IMR-90 (cell line): ENCODE measurements at regions not wholly inside any gene's neighbourhood (a gene's known extent, or its start where the extent isn't known, plus 50 kb on each side); places are given as distances from the start of the nearest gene placed in this dataset.

Experiments
- ATAC-seq: fragments of 200-7000 bp; cut with Tn5 transposase; 2 replicates; pipeline ENCODE4 v1.9.1; 2020; ENCODE audit warnings: low read depth, mild to moderate bottlenecking, moderate library complexity
- BruUV-seq: library from RNA; stranded (reverse); fragments of 400-500 nt; replicated peaks from 2 replicates; lab custom pipeline; 2021; lab: Mats Ljungman, UMichigan
- CTCF ChIA-PET: fragments of 300-600 bp; formaldehyde crosslinking; extraction: SDS; loops from one replicate; lab custom pipeline; 2021; ENCODE audit warnings: antibody characterized with exemption; lab: Yijun Ruan, JAX
- POLR2A ChIA-PET: fragments of 300-600 bp; sonication (Branson Sonifier 250); formaldehyde crosslinking; loops from one replicate; lab custom pipeline; 2022; ENCODE audit warnings: antibody characterized with exemption; ENCODE audit not compliant: unreplicated experiment; lab: Charles Lee
- DNase-seq: peaks from one replicate; pipeline ENCODE4 v3.0.0; 2013
- H2AFZ ChIP-seq: replicated peaks from 2 replicates; pipeline ENCODE3; 2013; ENCODE audit warnings: low read length, mild to moderate bottlenecking; ENCODE audit not compliant: poor library complexity
- H2AK5ac ChIP-seq: 2 replicates; pipeline ENCODE4 v1.6.1; 2013; ENCODE audit warnings: low read depth, low read length, inconsistent platforms
- H2AK9ac ChIP-seq: replicated peaks from 2 replicates; pipeline ENCODE3; 2013; ENCODE audit warnings: mild to moderate bottlenecking, low read depth, low read length, moderate library complexity; ENCODE audit not compliant: poor library complexity
- H2BK120ac ChIP-seq: 2 replicates; pipeline ENCODE4 v1.6.1; 2013; ENCODE audit warnings: low read depth, low read length, inconsistent platforms
- H2BK15ac ChIP-seq: 3 replicates; pipeline ENCODE4 v1.6.1; 2013; ENCODE audit warnings: low read depth, low read length, inconsistent platforms
- H2BK20ac ChIP-seq: 2 replicates; pipeline ENCODE4 v1.6.1; 2013; ENCODE audit warnings: low read depth, mild to moderate bottlenecking, inconsistent platforms, low read length, moderate library complexity
- H2BK5ac ChIP-seq: 2 replicates; pipeline ENCODE4 v1.6.1; 2013; ENCODE audit warnings: mild to moderate bottlenecking, low read depth, low read length, inconsistent platforms; ENCODE audit not compliant: poor library complexity, severe bottlenecking
- H3K14ac ChIP-seq: replicated peaks from 2 replicates; pipeline ENCODE4 v1.6.1; 2013; ENCODE audit warnings: low read depth, low read length, inconsistent platforms
- H3K18ac ChIP-seq: 2 replicates; pipeline ENCODE4 v1.6.1; 2013; ENCODE audit warnings: low read depth, low read length, control low read depth
- H3K23ac ChIP-seq: 2 replicates; pipeline ENCODE4 v1.6.1; 2013; ENCODE audit warnings: low read depth, low read length, inconsistent platforms
- H3K27ac ChIP-seq: 2 replicates; pipeline ENCODE4 v1.5.1; 2013; ENCODE audit warnings: mild to moderate bottlenecking, control low read depth, low read length; ENCODE audit not compliant: insufficient read depth
- H3K27me3 ChIP-seq: 2 replicates; pipeline ENCODE4 v1.6.1; 2013; ENCODE audit warnings: low read length; ENCODE audit not compliant: control insufficient read depth, insufficient read depth
- H3K36me3 ChIP-seq: 2 replicates; pipeline ENCODE4 v1.6.1; 2013; ENCODE audit warnings: low read length, mixed read lengths; ENCODE audit not compliant: control insufficient read depth, insufficient read depth
- H3K4ac ChIP-seq: 2 replicates; pipeline ENCODE4 v1.6.1; 2013; ENCODE audit warnings: low read depth, low read length, inconsistent platforms
- H3K4me1 ChIP-seq: 2 replicates; pipeline ENCODE4 v1.6.1; 2013; ENCODE audit warnings: low read length, mixed read lengths; ENCODE audit not compliant: control insufficient read depth, insufficient read depth
- H3K4me2 ChIP-seq: 2 replicates; pipeline ENCODE4 v1.6.1; 2013; ENCODE audit warnings: low read depth, mild to moderate bottlenecking, control low read depth, low read length, moderate library complexity
- H3K4me3 ChIP-seq: 2 replicates; pipeline ENCODE4 v1.5.1; 2013; ENCODE audit warnings: low read depth, mild to moderate bottlenecking, control low read depth, low read length, moderate library complexity; ENCODE audit not compliant: insufficient read depth
- H3K56ac ChIP-seq: 2 replicates; pipeline ENCODE4 v1.6.1; 2013; ENCODE audit warnings: low read length, inconsistent platforms; ENCODE audit not compliant: insufficient read depth; ENCODE audit errors: extremely low read depth
- H3K79me1 ChIP-seq, 2 experiments: 2 replicates each; pipeline ENCODE4 v1.6.1; 2013; ENCODE audit warnings: low read length in 2 of 2, inconsistent platforms in 1 of 2, low read depth in 1 of 2
- H3K9ac ChIP-seq: 2 replicates; pipeline ENCODE4 v1.6.1; 2013; ENCODE audit warnings: low read depth, low read length, control low read depth
- H3K9me1 ChIP-seq: 2 replicates; pipeline ENCODE4 v1.6.1; 2013; ENCODE audit warnings: low read length, inconsistent platforms; ENCODE audit not compliant: insufficient read depth
- H3K9me3 ChIP-seq: 2 replicates; pipeline ENCODE4 v1.6.1; 2013; ENCODE audit warnings: low read length; ENCODE audit not compliant: control insufficient read depth, insufficient read depth
- H4K20me1 ChIP-seq: 2 replicates; pipeline ENCODE4 v1.6.1; 2013; ENCODE audit warnings: low read length, inconsistent platforms; ENCODE audit not compliant: insufficient read depth
- H4K5ac ChIP-seq: 2 replicates; pipeline ENCODE4 v1.6.1; 2013; ENCODE audit warnings: mild to moderate bottlenecking, low read depth, low read length, control low read depth
- H4K8ac ChIP-seq, 2 experiments: 2 replicates each; pipeline ENCODE4 v1.6.1; 2013; ENCODE audit warnings: low read depth in 2 of 2, low read length in 2 of 2, control low read depth in 1 of 2, inconsistent platforms in 1 of 2
- H4K91ac ChIP-seq: 2 replicates; pipeline ENCODE4 v1.6.1; 2013; ENCODE audit warnings: low read depth, low read length, inconsistent platforms; ENCODE audit not compliant: insufficient read depth
- CEBPB ChIP-seq: IDR thresholded peaks from 2 replicates; pipeline ENCODE4 v1.6.1; 2012; ENCODE audit warnings: low read depth, low read length, improper control_type of control experiment
- MAZ ChIP-seq: IDR thresholded peaks from 2 replicates; pipeline ENCODE4 v1.6.1; 2012; ENCODE audit warnings: low read depth, mild to moderate bottlenecking, low read length, improper control_type of control experiment, moderate library complexity, borderline replicate concordance
- MXI1 ChIP-seq: IDR thresholded peaks from 2 replicates; pipeline ENCODE4 v1.6.1; 2012; ENCODE audit warnings: low read depth, mild to moderate bottlenecking, low read length, moderate library complexity, borderline replicate concordance
- NFE2L2 ChIP-seq: fragments of 150-350 bp; IDR thresholded peaks from 2 replicates; pipeline ENCODE4 v1.6.1; 2016; ENCODE audit warnings: low read depth, mild to moderate bottlenecking, low read length
- SMC3 ChIP-seq: fragments of 150-350 bp; IDR thresholded peaks from 2 replicates; pipeline ENCODE4 v1.6.1; 2016; ENCODE audit warnings: low read depth, mild to moderate bottlenecking, antibody characterized with exemption, low read length, moderate library complexity
- WGBS, 2 experiments: methylation state at CpG; one replicate each; pipeline versions ENCODE4 v1.1.5 to v1.1.7; 2013; ENCODE audit warnings: missing lambda C conversion rate in 2 of 2; ENCODE audit not compliant: insufficient read length in 1 of 2; ENCODE audit errors: extremely low coverage in 2 of 2; 5-methylcytosine and 5-hydroxymethylcytosine counted together
- dilution Hi-C: fragments of 300-500 bp; cut with HindIII; formaldehyde crosslinking; loops from one replicate; pipeline ENCODE4 v1.14.3; 2018; ENCODE audit warnings: low sequenced_read_pairs; ENCODE audit not compliant: unreplicated experiment
- in situ Hi-C: fragments of 300-500 bp; cut with MboI; formaldehyde crosslinking; loops from 3 replicates; pipeline ENCODE4 v1.14.3; 2019; ENCODE audit warnings: low sequenced_read_pairs, inconsistent platforms, mixed read lengths
- intact Hi-C: fragments of 100-400 bp; cut with micrococcal nuclease; formaldehyde crosslinking; loops from 2 replicates; pipeline ENCODE4 v1.10.0; 2022

DNA sequence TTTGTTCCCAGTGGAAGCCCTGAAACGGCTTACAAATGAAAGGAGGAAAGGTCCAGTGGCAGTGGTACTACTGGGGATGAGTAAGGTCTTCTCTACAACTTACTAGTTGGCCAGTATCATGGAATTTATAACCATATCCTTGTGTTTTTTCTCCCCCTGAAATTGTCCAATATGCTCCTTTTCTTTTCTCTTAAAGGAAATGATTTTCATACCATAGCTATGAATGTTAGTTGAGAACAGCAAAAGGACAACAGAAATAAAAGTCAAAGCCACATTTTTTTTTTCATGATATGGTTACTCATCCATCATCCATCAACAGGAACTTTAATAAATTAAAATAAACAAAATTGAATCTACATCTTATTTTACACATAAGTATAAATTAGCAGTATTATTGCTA, 450.4 kb downstream of the MFSD1 start:
- Histone ChIP-seq H2BK5ac (no peak overlapping the region), H3K27me3 (peaks cover 4% of the 10 kb centered on the region; the same call in 1 of the 2 replicates), H3K79me1 (no peaks in the 10 kb centered on the region), H3K4me2 (no peak overlapping the region), H3K4me3 (no peak overlapping the region), H2AFZ (no peak overlapping the region), H2AK9ac (no peak overlapping the region), H4K91ac (no peak overlapping the region), H3K9me3 (no peaks in the 10 kb centered on the region), H3K4me1 (no peaks in the 10 kb centered on the region), H3K4ac (no peak overlapping the region), H2AK5ac (no peak overlapping the region), H2BK120ac (no peak overlapping the region), H3K9me1 (no peaks in the 10 kb centered on the region), H3K14ac (no peak overlapping the region), H3K9ac (no peak overlapping the region), H4K5ac (no peak overlapping the region), H4K8ac (no peak overlapping the region), H2BK15ac (no peak overlapping the region), H3K18ac (no peak overlapping the region), H3K27ac (no peak overlapping the region), H3K56ac (no peak overlapping the region), H3K23ac (no peak overlapping the region), H4K20me1 (no peaks in the 10 kb centered on the region), H2BK20ac (no peak overlapping the region), H3K36me3 (no peaks in the 10 kb centered on the region)
- DNase-seq (no peak), ATAC-seq (no peak)
- ChIA-PET POLR2A (no interaction called here), CTCF (interaction anchor here (0.6 to 1.6 kb wide), 4 partner anchors 12 to 1152 kb away, joined by 3 to 4 read pairs (median 3); no protein-coding TSS in a partner anchor)
- in situ Hi-C loops = loop anchor here (25.0 kb wide), 2 partner anchors 615 to 760 kb away; partner anchors contain the start of gene GFM1
- intact Hi-C loops = loop anchor here (10.0 kb wide), 1 partner anchor 587 kb away; no protein-coding TSS in a partner anchor
- no peak for TF ChIP-seq MAZ
- no peak for TF ChIP-seq NFE2L2
- no peak for TF ChIP-seq MXI1
- no peak for TF ChIP-seq SMC3
- TF ChIP-seq CEBPB = no peak
- dilution Hi-C loops = no loop called here
- WGBS, 2 experiments = no CpG with 5 or more reads among the region's 1 CpG
- no TSS peak for BruUV-seq
